ENCODE measurements at regions not wholly inside any gene's neighbourhood (a gene's known extent, or its start where the extent isn't known, plus 50 kb on each side); places are given as distances from the start of the nearest gene placed in this dataset.

DNA sequence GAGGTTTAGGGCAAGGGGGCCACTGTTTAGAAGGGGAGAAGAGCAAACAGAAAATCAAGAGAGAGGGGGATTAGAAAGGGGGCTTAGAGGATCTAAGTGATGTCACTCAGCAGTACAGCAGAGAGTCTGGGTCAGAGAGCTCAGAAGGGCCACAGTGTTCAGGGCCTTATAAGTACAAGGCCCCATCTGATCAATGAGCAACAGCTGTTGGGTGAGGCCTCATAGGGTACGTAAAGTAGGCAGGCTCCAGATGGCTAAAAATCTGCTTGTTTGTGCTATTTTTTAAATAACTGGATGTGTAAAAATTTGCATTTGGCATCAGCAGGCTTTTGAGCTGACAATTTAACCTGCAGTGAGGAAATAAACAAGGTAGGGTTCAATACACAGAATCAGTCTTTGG lies 149.8 kb downstream of the SH3BGRL2 start:
- peaks cover 3% of the 10 kb centered on the region for H3K4me1 ChIP-seq (ENCODE audit: control insufficient read depth, extremely low read depth, insufficient read depth, low read length)
- H3K9me1 ChIP-seq (ENCODE audit: control insufficient read depth, extremely low read depth, insufficient read depth, low read length): no peaks in the 10 kb centered on the region
- H3K4me3 ChIP-seq (ENCODE audit: control insufficient read depth in 2 of 3, extremely low read depth in 1 of 3, insufficient read depth in 2 of 3, low read depth in 1 of 3, low read length in 3 of 3): no peak overlapping the region
- H3K9ac ChIP-seq (ENCODE audit: control insufficient read depth, extremely low read depth, insufficient read depth, low read length): no peak overlapping the region
- H4K20me1 ChIP-seq (ENCODE audit: control insufficient read depth, extremely low read depth, insufficient read depth, low read length): no peaks in the 10 kb centered on the region
- no peak overlapping the region for H3K4me2 ChIP-seq (ENCODE audit: control insufficient read depth, extremely low read depth, insufficient read depth, low read depth, low read length)
- H3K9me3 ChIP-seq (ENCODE audit: control insufficient read depth, low read depth, low read length): no peaks in the 10 kb centered on the region
- dilution Hi-C loops (cut with MboI; ENCODE audit: extremely low pct_ligation_motif_present, low sequenced_read_pairs): no loop called here
- H3K79me2 ChIP-seq (ENCODE audit: control insufficient read depth, insufficient read depth, low read length): no peaks in the 10 kb centered on the region
- H2AFZ ChIP-seq (ENCODE audit: control insufficient read depth, low read length): no peak overlapping the region
- DNase-seq (ENCODE audit: low read depth, low spot score): no peak
- TF ChIP-seq EZH2 (IDR thresholded peaks at IDR 0.05; ENCODE audit: low read length): no peak
- TF ChIP-seq, protein P1, sequence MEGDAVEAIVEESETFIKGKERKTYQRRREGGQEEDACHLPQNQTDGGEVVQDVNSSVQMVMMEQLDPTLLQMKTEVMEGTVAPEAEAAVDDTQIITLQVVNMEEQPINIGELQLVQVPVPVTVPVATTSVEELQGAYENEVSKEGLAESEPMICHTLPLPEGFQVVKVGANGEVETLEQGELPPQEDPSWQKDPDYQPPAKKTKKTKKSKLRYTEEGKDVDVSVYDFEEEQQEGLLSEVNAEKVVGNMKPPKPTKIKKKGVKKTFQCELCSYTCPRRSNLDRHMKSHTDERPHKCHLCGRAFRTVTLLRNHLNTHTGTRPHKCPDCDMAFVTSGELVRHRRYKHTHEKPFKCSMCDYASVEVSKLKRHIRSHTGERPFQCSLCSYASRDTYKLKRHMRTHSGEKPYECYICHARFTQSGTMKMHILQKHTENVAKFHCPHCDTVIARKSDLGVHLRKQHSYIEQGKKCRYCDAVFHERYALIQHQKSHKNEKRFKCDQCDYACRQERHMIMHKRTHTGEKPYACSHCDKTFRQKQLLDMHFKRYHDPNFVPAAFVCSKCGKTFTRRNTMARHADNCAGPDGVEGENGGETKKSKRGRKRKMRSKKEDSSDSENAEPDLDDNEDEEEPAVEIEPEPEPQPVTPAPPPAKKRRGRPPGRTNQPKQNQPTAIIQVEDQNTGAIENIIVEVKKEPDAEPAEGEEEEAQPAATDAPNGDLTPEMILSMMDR (optimal IDR thresholded peaks at IDR 0.05 in 1 of 3, IDR thresholded peaks at IDR 0.05 in 1 of 3, conservative IDR thresholded peaks at IDR 0.05 in 1 of 3; ENCODE audit: extremely low read depth in 1 of 3, insufficient read depth in 2 of 3, low read length in 3 of 3): no peak
- H3K36me3 ChIP-seq (ENCODE audit: control insufficient read depth in 2 of 2, extremely low read depth in 1 of 2, insufficient read depth in 2 of 2, low read length in 2 of 2): no peaks in the 10 kb centered on the region
- H3K27ac ChIP-seq (ENCODE audit: control insufficient read depth, insufficient read depth, low read length): no peak overlapping the region
- no peaks in the 10 kb centered on the region for H3K27me3 ChIP-seq (ENCODE audit: control insufficient read depth, extremely low read depth, insufficient read depth, low read length)
- FAIRE-seq: no peak

DNA sequence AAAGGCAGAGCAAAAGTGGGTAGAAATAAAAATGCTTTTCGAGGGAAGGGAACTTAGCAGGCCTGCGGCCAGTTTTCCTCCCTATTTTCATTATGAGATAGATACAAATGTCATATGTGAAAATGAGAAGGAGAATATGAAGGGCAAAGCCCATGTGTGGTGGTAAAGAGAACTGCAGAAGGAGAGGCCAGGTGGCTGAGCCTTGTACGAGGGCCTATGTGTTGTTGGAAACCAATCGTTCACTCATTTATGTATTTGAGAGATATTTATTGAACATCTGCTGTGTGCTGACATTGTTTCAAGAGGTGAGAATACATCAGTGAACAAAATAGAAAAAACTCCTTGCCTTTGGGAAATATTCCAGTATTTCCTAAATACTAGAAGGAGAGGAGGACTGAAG lies 147.7 kb downstream of the SH3BGRL2 start:
- Histone ChIP-seq H3K27me3 (ENCODE audit: control insufficient read depth, extremely low read depth, insufficient read depth, low read length) (no peaks in the 10 kb centered on the region), H3K4me3 (ENCODE audit: control insufficient read depth in 2 of 3, extremely low read depth in 1 of 3, insufficient read depth in 2 of 3, low read depth in 1 of 3, low read length in 3 of 3) (no peak overlapping the region), H3K9me1 (ENCODE audit: control insufficient read depth, extremely low read depth, insufficient read depth, low read length) (no peaks in the 10 kb centered on the region), H3K36me3 (ENCODE audit: control insufficient read depth in 2 of 2, extremely low read depth in 1 of 2, insufficient read depth in 2 of 2, low read length in 2 of 2) (no peaks in the 10 kb centered on the region), H2AFZ (ENCODE audit: control insufficient read depth, low read length) (no peak overlapping the region), H3K9me3 (ENCODE audit: control insufficient read depth, low read depth, low read length) (no peaks in the 10 kb centered on the region), H3K9ac (ENCODE audit: control insufficient read depth, extremely low read depth, insufficient read depth, low read length) (no peak overlapping the region), H4K20me1 (ENCODE audit: control insufficient read depth, extremely low read depth, insufficient read depth, low read length) (no peaks in the 10 kb centered on the region), H3K4me1 (ENCODE audit: control insufficient read depth, extremely low read depth, insufficient read depth, low read length) (peaks cover 3% of the 10 kb centered on the region), H3K79me2 (ENCODE audit: control insufficient read depth, insufficient read depth, low read length) (no peaks in the 10 kb centered on the region), H3K4me2 (ENCODE audit: control insufficient read depth, extremely low read depth, insufficient read depth, low read depth, low read length) (no peak overlapping the region), H3K27ac (ENCODE audit: control insufficient read depth, insufficient read depth, low read length) (no peak overlapping the region)
- FAIRE-seq: no peak
- dilution Hi-C loops (cut with MboI; ENCODE audit: extremely low pct_ligation_motif_present, low sequenced_read_pairs): no loop called here
- no peak for TF ChIP-seq EZH2 (IDR thresholded peaks at IDR 0.05; ENCODE audit: low read length)
- TF ChIP-seq, protein P1 (optimal IDR thresholded peaks at IDR 0.05 in 1 of 3, IDR thresholded peaks at IDR 0.05 in 1 of 3, conservative IDR thresholded peaks at IDR 0.05 in 1 of 3; ENCODE audit: extremely low read depth in 1 of 3, insufficient read depth in 2 of 3, low read length in 3 of 3): no peak
- DNase-seq (ENCODE audit: low read depth, low spot score): no peak

Data from keratinocyte (primary cell).